GM12872 (cell line): ENCODE measurements at regions not wholly inside any gene's neighbourhood (a gene's known extent, or its start where the extent isn't known, plus 50 kb on each side); places are given as distances from the start of the nearest gene placed in this dataset.

ENCODE experiments used
- CTCF ChIP-seq: IDR thresholded peaks from 3 replicates; pipeline ENCODE4 v1.5.1; 2011; ENCODE audit warnings: low read depth, mild to moderate bottlenecking, low read length, moderate library complexity; ENCODE audit not compliant: insufficient read depth

- TF ChIP-seq CTCF = no peak
Observed at GRCh38 chr1:188986745-188987417, 1490.8 kb downstream of the BRINP3 start.

GRCh38 chr1:188988589-188988988, 1489.1 kb downstream of the BRINP3 start:
- TF ChIP-seq CTCF = no peak

- no peak for TF ChIP-seq CTCF
Observed at GRCh38 chr1:188991221-188991930, 1486.3 kb downstream of the BRINP3 start.

- no peak for TF ChIP-seq CTCF
Observed at GRCh38 chr1:189007824-189008223, 1469.8 kb downstream of the BRINP3 start.

- TF ChIP-seq CTCF = no peak
Observed at GRCh38 chr1:189021577-189021976, 1456.1 kb downstream of the BRINP3 start.

GRCh38 chr1:189022015-189022414, 1455.6 kb downstream of the BRINP3 start:
- no peak for TF ChIP-seq CTCF

- TF ChIP-seq CTCF = no peak
Observed at GRCh38 chr1:189027512-189027911, 1450.2 kb downstream of the BRINP3 start.
